GM21526 (cell line): ENCODE measurements at regions not wholly inside any gene's neighbourhood (a gene's known extent, or its start where the extent isn't known, plus 50 kb on each side); places are given as distances from the start of the nearest gene placed in this dataset.

ENCODE experiments used
- ATAC-seq: cut with Tn5 transposase; IDR thresholded peaks from one replicate; pipeline ENCODE4 v1.9.1; 2021; ENCODE audit warnings: moderate library complexity; ENCODE audit not compliant: unreplicated experiment, low FRiP score

- ATAC-seq, result no peak
Measured at GRCh38 chr10:120982507-120982906, 131.3 kb downstream of the WDR11 start.

GRCh38 chr10:120983721-120984120 is 132.6 kb downstream of the WDR11 start:
- ATAC-seq, result no peak

GRCh38 chr10:120984221-120984620 is 133.1 kb downstream of the WDR11 start:
- ATAC-seq, result no peak

GRCh38 chr10:120987359-120987758 is 136.2 kb downstream of the WDR11 start:
- ATAC-seq, result peak; percentile 82

- ATAC-seq, result no peak
Measured at GRCh38 chr10:120988751-120989150, 137.6 kb downstream of the WDR11 start.

DNA sequence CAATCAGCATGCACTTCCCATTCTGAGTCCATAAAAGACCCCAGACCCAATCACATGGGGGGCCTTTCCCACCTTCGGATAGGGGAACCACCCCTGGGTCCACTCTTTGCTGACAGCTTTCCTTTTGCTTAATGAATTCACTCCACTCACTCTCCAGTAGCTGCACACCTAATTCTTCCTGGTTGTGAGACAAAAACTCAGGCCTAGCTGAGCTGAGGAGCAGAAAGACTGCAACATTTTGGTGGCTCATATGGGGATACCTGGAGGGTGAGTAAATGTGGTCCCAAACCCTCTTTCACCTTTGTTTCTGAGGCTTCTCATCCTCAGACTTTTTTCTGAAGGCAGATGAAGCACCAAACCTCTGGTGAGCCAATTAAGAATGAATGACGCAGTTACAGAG is 138.1 kb downstream of the WDR11 start:
- no peak for ATAC-seq

GRCh38 chr10:120989996-120990598 is 138.9 kb downstream of the WDR11 start:
- ATAC-seq, result no peak

DNA sequence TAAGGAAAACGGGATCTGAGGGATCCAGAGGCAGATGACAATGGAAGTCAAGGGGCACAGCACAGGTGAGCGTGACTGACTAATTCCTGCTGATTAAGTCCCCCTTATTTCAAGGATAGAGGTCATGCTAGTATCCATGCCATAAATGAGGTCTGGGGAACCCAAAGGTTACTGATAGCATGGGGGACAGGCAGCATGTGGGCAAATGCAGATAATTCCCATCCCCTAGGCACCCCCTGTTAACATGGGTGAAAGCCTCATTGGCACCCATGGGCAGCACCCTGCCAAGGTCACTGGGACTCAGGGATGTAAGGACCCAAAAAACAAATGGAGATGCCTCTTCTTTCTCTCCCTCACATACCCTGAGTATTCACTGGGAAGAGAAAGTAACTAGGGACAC is 139.7 kb downstream of the WDR11 start:
- no peak for ATAC-seq

GRCh38 chr10:120993089-120993488 is 141.9 kb downstream of the WDR11 start:
- ATAC-seq, result no peak

DNA sequence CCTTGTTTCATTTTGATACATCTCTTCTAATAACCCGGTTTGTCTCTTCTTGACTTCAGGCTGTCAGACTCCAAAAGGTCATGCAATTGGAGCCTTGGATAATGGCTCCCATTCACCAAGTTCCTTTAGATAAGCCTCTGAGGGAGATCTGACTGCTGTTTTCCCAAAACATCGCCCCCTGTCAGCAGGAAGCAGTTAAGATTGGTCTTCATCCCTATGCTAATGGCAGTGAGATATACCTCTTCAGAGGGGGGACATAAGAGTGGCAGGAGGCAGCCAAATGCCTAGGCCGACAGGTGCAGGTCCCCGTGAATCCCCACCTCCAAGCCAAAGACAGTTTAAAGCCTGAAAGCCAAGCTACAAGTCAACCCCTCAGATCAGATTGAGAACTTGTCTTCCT is 144.6 kb downstream of the WDR11 start:
- no peak for ATAC-seq

DNA sequence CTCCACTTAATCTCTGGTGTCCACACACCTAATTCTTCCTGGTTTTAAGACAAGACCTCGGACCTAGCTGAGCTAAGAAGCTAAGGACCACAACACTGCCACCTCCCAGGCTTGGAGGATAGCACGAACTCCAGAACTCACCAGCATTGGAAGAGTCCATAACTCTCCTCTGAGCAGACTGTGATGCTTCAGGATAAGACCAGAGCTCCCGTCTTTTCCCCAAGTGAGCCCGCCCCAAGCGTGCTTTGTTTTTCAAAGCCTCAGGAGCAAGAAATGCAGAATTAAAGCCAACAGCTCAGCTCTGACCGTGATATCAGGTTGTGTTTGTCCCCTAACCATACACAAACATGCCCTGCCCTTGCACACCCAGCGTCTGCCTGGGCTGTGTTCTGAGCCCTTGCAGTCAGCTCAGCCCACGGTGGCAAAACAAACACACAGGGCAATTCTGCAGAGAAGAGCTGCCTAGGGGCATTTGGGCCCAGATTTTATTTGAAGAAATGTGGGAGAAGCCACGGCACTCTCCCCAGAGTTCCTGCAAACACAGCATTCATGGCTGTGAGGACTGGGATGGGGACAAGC is 145.4 kb downstream of the WDR11 start:
- ATAC-seq, result no peak

- no peak for ATAC-seq
Measured at GRCh38 chr10:120997313-120997712, 146.2 kb downstream of the WDR11 start.

DNA sequence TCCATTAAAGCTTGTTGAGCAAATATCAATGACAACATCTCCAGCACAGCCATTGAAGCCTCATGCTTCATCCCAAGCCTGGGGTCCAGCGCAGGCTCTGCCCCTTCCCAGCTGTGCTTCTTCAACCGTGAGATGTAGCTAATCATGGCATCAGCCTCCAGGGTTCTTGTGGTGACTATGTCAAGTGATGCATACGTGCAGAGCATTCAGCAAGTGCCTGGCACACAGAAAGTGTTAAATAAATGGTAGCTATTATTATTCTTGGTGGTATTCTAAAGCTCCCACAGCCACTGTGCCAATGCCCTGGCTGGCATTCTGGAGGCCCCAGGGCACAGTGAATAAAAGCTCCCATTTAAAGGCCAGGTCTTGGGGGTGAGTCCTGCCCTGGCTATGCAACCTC is 146.6 kb downstream of the WDR11 start:
- ATAC-seq, result no peak

DNA sequence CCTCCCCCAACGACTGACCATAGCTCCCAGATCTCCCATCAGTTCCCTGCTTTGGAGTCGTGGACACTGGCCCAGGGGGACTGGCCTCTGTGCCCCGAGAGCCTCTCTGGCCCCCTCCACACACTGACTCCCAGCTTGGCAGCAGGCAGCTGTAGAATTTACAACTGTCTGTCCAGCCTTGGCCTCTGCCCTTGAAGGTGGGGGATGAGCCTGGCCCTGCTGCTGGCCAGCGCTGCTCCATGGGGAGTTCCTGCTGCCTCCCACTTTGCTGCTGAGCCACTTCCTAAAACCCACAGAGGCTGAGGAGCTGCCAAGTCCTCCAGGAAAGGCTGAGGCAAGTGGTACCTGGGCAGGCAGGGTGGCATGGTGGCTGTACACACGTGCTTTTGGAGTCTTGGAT is 147.1 kb downstream of the WDR11 start:
- no peak for ATAC-seq

GRCh38 chr10:120998782-120999285 is 147.7 kb downstream of the WDR11 start:
- no peak for ATAC-seq

GRCh38 chr10:120999868-121000267 is 148.7 kb downstream of the WDR11 start:
- no peak for ATAC-seq

- no peak for ATAC-seq
Measured at GRCh38 chr10:121002586-121003205, 151.5 kb downstream of the WDR11 start.

- no peak for ATAC-seq
Measured at GRCh38 chr10:121005948-121006587, 154.9 kb downstream of the WDR11 start.

DNA sequence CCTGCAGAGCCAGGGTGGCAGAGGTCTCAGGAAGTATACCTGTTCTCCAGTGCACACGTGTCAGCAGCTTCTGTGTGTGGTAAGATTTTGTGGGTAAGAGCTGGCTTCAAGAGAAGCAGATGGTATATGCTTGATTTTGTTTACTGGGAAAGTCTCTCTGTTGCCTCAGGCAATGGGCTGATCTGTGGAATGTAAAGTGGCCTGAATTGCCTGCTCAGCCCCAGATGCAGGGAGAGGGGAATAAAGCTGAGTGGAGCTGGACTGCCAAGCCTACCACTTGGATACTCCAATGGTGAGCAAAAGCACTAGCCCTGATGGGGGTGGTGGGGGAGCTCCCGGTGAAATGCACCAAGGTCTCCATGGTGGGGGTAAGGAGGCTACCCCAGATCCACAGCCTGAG is 156.1 kb downstream of the WDR11 start:
- ATAC-seq, result no peak

GRCh38 chr10:121015916-121016315 is 164.8 kb downstream of the WDR11 start:
- ATAC-seq, result no peak

GRCh38 chr10:121024905-121025584 is 173.9 kb downstream of the WDR11 start:
- no peak for ATAC-seq
